Activated CD4-positive, alpha-beta T cell treated with anti-CD3 and anti-CD28 coated beads, Interleukin-2, Interleukin-6, amounts not matched to agents 100 ng/mL and 50 ng/mL, durations not matched to agents 16 hours and 8 hours (primary cell): ENCODE measurements at regions not wholly inside any gene's neighbourhood (a gene's known extent, or its start where the extent isn't known, plus 50 kb on each side); places are given as distances from the start of the nearest gene placed in this dataset.

Experiments
- DNase-seq: peaks from one replicate; pipeline ENCODE4 v3.0.0-alpha.2; 2020

DNA sequence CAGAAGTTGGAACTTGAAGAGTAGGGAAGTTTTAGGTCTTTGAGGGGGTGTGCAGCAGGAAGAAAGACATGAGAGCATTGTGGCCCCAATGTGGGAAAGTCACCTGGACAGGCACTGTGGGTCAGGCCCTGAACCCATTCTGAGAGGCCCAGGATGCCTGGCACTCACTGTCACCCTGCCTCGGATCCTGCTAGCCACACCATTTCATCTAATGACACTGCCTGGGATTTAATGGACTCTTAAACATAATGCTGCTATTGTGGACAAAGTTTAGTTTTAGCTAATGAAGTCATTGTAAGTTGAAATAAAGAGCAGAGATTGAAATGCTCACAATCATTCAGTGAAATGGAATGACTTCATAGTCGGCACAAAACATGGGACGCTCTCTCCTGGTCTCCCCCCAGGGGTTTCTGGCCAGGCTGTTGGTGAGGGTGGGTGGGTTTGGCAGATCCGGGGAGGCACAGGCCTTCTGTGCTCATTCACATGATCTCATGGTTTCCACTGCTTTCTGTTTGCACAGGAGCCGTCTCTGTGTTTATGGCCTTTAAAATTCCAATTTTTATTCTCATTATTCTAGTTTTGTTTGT is 141.8 kb upstream of the KLHL29 start:
- no peak for DNase-seq

DNA sequence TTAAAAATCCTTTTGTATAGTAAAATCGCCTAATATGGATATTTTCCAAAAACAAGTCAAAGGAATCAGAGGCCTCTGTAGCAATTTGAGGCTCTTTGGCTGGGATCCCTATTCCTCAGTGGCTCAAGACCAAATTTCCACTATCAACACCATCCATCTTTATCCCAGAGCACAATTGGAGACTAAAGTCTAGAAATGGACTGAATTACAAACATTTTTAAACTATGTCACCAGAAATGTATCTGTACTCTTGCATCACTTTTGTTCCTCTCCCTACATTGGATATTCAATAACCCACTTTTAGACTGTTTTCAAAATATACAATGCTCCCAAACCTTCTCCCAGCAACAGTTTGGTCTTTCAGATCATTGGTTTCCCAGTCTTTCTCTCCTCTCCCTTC is 140.4 kb upstream of the KLHL29 start:
- no peak for DNase-seq

DNA sequence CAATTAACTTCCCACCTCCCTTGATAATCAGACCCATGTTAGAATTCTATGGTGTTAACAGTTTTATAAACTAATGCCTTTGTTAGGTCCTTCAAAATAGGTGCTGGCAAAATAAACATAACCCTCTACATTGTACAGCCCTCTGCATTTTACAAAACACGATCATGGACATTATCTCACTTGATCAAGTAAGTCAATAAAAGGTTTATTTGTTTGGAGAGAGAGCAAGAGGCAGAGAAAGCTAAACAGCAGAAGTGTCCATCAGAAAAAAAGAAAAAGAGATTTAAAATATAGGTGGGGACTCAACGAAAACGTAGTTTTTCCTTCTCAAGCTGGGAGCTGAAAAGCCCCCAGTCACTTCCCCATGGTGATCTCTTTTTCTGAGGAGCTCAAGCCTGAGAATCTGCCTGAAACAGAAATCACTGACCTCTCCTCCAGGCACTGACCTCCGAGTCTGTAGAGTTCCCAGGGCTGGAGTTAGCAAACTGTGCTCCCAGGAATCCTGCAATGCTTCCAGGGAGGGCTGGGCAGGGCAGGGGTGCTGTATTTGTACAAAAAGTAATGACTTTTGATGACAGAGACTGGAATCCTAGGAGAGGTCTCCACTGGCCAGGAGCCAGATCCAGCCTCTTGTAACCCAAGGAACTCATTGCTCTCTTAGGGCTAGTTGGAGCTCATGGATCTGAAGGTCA is 137.8 kb upstream of the KLHL29 start:
- no peak for DNase-seq

DNA sequence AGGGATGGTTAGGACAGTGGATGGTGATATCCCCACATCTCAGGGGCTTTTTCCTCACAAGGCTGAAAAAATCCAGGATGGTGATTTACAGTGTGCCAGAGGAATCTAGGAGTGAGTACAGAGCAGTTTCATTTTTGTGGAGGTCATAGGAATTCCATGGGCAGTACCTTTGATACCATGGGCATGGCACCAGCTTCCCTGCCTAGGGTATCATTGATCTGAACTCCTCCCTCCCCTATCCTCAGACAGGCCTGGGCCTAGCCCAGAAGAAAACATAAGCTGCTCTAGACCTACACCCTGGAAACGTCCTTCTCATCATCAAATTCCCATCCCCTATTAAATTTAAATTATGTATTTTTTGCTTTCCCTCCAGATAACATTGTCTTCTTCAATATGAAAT is 136.3 kb upstream of the KLHL29 start:
- DNase-seq, result no peak

DNA sequence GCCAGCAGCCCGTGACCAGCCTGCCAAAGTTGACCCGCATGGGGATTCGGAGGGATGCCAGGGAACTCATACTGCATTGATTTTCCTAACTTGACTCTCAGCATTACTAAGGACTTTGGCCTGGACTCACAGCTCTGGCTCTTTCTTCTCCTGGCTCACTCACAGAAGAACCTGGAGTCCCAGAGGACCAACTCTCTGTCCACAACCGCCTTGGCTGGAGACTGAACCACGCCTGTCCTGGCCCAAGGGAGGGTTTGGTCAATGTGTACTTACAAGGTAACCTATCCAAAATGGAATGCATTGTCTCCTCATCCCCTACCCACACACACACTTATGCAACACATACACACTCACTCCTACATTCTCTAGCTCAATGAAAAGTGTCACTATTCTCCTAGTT is 135.6 kb upstream of the KLHL29 start:
- DNase-seq, result no peak

DNA sequence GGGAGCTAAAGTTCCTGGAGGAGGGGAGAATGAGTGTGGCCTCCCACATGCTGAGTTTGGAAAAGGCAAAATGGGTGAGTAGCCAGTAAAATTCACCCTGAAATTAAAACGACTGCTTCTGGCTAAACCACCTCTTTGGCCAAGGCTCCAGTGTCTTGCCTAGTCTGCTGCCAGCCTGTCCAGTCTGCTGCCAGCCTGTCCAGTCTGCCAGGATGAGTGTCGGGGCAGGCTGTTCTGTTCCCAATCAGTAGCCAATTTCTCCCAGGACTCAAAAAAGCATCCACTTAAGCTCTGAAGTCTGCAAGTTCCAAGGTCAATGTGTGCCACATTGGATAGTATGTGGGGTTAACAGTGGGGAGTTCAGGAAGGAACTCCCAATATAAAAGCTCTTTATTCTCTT is 134.6 kb upstream of the KLHL29 start:
- no peak for DNase-seq

DNA sequence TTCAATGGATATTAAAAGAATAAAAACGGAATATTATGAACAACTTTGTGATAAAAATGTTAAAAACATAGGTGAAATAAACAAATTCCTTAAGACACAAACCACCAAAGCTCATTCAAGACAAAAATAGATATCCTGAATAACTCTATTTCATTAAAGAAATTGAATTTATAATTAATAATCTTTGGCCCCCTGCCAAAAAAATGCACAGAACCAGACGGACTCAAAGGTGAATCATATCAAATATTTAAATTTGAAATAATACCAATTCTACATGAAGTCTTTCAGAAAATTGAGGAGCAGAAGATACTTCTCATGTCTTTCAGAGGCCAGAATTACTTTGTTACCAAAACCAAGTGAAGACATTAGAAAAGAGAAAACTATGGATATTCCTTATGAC is 128.3 kb upstream of the KLHL29 start:
- no peak for DNase-seq

DNA sequence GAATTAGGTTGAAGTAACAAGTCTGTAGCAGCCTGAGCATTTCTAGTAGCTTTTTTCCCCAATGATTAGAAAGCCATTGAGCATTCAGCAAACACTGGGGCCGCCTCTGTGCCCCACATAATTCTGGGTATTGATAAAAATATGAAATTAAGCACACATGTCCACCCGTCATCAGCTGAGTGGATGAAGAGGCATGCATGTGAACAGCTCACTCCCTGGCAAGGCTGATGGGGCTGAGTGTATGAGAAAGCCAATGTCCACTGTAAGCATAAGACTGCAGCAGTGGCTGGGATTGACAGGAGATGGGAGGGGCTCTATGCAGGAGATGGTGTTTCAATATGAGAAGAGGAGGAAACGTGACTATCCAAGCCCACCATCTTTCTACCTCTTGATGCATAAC is 124.4 kb upstream of the KLHL29 start:
- no peak for DNase-seq

DNA sequence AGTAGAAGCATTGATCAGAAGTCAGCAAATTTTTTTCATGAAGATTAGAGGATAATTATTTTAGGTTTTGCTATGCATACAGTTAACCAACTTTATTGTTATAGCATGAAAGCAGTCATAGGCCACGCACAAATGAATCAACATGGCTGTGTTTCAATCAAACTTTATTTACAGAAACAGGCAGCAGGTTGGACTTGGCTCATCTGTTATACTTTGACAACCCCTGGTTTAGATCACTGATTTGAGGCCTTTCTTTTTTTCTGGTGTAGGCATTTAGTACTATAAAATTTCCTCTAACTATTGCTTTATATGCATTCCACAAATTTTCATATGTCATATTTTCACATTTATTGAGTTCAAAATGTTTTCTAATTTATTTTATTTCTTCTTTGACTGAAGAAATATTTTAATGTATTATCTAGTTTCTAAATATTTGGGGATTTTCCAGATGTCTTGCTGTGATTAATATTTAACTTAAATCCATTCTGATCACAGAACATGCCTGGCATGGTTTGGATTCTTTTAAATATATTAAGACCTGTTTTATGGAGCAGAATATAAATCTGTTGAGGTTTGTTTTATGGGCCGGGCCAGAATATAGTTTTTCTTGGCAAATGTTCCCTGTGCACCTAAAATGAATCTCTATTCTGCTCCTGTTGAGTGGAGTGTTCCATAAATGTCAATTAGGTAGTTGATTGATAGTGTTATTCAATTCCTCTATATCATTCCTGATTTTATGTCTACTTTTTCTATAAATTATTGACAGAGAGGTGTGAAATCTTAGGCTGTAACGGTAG is 116.3 kb upstream of the KLHL29 start:
- no peak for DNase-seq

DNA sequence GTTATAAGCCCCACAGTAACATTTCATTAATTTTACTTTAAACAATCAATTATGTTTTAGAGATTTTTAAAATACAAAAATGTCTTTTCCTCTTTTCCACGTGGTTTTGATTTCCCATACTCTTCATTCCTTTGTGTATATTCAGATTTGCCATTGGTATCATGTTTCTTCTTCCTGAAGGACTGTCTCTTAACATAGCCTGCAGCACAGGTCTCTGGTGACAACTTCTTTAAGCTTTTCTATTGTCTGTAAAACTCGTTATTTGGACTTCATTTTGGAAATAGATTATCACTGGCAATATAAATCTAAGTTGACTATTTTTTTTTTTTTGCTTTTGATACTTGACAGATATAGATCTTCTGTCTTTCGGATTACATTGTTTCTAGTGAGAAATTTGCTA is 115.2 kb upstream of the KLHL29 start:
- DNase-seq, result no peak

DNA sequence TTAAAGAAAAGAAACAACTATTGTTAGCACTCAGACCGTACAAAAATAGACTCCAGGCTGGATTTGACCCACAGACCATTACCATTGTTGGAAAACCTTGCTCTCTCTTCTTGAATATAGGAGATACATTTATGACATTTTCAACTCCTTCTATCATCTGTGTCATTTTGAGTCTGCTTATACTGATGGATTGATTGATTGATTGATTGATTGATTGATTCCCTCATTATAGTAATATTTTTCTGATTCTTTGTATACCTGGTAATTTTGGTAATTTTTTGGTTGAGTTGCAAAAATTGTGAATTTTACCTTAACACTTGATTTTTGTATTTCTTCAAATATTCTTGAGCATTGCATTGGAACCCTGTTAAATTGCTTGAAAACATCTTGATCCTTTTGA is 114.2 kb upstream of the KLHL29 start:
- no peak for DNase-seq

DNA sequence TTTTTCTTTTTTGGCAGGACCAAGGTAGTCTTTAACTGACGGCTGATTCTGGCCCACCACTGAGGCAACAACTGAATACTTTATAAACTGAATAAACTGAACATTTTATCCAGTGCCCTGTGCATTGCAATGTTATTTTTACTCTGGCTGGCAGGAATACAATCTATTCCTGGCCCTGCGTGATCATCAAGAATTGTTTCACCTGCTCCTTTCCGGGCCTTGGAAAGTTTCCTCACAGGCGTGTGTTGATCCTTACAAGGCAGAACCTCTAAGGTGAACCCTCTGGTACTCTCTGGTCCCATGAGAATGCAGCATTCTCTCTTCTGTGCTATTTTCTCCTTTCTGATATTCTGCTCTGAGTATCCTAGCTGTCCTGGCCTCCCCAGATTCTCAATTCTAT is 113.7 kb upstream of the KLHL29 start:
- no peak for DNase-seq

DNA sequence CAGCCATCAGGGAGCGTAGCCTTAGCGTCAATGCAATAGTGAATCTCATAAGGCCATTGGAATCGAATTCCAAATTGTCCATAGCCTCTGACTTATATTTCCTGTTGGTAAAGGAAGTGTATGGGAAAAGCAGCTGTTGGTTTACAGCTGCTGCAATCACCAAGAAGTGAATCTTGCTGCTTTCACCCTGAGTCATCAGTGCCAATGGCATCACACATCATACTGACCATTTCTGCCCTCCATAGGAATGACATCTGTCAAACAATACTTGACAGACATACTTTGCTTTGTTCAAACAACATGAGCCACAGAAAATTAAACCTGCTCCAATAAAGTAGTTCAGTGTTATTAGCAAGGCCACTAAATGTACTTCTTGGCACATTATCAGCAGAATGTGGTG is 111.2 kb upstream of the KLHL29 start:
- no peak for DNase-seq

DNA sequence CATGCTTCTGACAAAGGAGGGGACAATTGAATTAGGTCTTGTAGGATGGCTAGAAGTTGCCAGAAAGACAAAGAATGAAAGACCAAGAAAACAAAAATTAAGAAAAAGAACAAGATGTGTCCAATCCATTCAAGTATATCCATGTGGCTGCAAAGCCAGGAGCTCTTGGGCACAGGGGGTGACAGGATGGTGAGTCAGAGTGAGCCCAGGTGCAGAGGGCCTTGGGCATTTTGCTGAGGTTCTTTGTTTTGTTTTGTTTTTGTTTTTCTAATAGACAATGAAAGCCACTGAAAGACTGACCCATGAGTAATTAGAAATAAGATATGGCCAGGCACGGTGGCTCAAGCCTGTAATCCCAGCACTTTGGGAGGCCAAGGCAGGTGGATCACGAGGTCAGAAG is 104.6 kb upstream of the KLHL29 start:
- no peak for DNase-seq

DNA sequence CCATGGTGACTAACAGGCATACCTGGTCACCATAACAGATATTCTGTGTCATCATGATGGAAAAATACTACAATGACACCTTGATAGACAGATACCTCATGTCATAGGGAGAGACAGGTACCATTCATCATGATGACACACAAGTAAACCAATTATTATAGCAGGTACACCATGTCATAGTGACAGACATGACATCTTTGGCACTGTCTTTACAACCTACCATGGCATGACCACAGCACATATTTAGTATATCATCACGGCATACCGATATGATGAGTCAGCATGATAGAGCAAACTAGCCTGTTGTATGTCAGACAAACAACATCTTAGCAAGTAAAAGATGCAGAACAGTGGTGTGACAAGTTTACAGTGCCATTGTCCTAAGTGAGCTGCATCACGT is 101.3 kb upstream of the KLHL29 start:
- DNase-seq, result no peak

DNA sequence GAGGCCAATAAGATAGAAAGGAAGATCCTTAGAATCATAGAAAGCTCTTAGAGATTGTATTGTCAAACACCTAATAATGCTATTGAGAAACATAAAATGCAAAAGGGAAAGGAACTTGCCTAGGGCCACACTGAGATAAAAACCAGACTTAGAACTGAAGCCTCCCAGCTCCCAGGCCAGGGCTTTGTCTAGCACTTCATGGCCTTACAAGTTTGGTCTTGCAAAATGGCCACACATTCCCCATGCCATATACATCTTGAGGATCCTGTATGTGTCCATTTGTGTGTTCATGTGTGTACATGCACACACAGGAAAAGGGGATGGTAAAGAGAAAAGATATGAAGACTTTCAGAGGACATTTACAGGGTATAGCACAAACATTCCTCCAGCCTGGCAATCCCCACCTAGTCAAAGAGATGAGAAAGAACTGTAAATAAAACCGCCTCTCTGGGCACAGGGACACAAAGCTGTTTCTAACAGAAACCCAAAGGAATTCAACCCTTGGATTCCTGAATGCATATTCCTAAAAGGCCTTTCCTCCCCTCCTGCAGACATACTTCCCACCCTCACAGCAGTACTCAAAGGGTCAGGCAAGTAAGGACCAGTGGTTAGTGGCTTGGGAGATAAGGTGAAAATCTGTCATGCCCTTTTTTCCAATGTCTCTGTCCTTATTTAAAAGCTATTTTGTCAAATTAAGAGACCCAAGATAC is 99.7 kb upstream of the KLHL29 start:
- no peak for DNase-seq

DNA sequence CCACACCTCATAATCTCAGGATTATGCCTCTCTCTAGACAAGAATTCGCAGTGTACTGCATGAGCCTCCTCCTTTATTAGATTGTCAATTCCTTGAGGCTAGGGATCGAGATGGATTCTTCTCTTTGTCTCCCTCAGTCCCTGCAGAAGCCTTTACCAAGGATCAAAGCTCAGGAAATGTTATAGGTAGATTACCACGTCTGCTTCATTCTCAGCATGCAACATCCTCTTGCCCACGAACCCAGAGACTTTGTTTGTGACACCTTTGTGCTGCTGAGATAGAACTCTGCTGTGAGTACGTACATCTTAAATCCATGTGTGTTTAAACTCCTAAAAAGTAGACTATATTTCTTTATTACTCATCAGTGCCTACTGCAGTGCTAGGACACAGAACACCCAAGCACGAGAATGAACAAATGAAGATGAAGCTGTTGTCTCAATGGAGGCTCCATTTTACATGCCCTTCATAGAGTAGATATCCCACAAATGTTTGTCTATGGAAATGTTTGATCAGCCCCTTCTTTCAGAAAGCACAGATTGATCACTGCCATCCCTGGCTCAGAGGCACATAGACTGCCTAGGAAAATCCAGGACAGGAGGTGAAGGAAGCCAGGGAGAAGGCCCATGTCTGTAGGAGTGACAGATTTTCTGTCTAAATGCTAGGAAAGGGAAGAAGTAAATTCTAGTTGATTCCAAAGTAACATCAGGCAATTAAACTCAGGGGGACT is 98.8 kb upstream of the KLHL29 start:
- DNase-seq, result no peak

DNA sequence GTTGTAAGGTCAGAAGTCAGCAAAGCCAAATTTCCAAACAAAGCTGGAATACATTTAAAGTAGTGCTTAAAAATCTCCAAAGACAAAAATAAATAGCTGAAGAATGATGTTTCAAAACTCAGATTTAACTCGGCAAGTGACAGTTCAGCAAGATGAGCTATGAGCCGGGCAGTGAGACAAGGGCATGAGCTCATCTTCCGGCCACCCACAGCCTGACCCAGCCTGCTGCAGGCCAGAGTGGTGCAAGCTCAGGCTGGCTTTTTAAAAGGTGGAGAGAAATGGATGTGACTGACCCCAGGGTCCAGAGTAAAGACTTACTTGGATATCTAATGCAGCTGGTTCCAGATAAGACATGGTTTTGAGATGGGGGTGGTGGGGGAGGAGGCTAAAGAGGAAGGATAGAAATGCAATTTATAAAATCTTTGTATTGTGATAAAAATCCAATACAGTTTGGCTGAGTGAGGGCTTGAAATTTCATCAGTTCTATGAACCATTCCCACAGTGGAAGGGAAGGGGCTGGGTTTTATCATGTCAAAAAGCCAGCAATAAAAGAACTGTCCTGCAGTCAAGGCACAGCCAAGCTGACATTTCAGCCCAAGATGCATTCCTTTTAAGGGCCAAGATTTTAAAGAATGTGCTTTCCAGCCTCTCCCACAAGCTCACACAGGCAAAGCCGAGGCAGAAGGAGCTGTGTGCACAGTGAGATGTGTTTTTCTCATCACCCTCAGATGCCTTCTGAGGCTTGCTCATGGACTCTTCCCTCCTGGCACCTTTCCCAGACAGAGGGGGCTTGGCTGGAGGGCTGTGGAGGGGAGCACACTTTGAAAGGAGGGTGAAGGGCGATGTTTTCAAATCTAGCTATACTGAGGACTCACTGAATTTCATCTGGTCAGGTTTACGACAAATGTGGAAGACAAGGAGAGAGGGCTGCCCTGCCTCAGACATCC is 97.9 kb upstream of the KLHL29 start:
- no peak for DNase-seq

DNA sequence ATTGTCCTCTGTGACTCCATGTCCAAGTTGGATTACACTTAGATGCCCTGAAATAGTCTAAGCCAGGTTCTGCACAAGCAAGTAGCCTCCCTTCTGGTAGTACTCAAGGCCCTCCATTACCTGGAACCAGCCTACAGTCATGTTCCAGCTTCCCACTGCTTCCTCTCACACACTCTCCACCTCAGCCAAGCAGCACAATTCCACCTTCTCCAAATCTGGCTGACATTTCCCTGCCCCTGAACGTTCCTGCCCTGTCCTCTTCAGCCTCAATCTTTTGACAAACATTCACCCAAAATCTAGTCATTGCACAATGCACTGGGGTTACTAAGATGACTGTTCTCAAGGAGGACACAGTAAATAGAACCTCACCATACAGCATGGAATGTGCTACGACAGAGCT is 95.3 kb upstream of the KLHL29 start:
- no peak for DNase-seq

DNA sequence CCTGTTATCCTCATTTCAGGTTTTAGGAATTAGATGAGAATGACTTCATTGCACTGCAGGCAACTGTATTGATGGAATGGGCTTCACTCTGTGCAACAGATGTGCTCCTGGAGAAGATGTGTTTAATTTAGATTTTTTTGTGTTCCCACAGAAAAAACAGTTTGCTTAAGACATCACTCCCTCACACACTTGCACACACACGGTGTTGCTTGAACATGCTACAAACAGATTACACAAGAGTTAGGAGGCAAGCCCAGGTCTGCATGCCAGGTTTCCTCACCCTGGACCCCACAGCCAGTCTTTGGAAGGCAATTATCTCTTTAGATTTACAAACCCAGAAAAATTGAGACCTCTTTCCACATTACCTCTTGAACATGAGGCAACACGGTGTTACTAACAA is 93.7 kb upstream of the KLHL29 start:
- DNase-seq, result no peak

DNA sequence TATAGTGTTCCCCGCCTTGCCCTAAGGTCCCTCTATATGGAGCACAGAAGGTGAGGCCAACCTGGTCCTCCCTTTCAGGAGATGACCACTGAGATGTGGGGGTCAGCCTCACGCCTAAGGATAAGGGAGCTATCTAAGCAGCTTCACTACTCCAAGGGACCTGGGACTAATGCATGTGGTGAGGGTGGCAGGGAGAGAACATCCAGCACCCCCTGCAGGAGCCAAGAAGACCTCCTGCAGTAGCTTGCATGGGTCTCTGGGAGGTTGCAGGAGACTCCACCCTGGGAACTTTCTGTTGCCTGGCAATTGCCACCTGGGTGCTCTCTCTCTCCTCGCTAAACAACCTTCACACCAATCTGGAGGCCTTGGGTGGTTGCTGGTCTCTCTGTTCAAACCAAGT is 93.0 kb upstream of the KLHL29 start:
- no peak for DNase-seq

DNA sequence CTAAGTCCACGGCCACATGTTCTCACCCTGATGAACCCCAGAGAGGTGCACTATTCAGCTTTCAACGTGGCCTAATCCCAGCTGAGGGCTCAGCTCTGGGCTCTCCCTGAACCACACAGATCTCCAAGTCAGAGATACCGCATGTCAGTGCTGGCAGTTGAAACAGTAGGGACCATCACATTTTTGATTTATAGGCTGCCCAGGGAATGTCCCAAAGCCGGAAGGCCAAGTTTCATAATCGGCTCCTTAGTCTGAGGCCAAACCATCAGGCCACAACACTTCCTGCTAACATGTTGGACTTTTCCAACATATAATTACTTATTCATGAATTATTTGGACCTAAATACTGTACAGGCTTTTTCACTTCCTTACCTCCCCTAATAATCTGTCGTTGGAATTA is 91.9 kb upstream of the KLHL29 start:
- DNase-seq, result no peak
